B cell (primary cell): ENCODE measurements at regions not wholly inside any gene's neighbourhood (a gene's known extent, or its start where the extent isn't known, plus 50 kb on each side); places are given as distances from the start of the nearest gene placed in this dataset.

Experiments
- ATAC-seq: fragments of 200-7000 bp; cut with Tn5 transposase; one replicate; pipeline ENCODE4 v1.10.0; 2021; ENCODE audit warnings: low read depth, mild to moderate bottlenecking, moderate number of reproducible peaks, moderate library complexity
- CTCF ChIA-PET: fragments of 350-600 bp; sonication (Branson Sonifier 250); formaldehyde crosslinking; loops from one replicate; lab custom pipeline; 2021; ENCODE audit warnings: antibody characterized with exemption, inconsistent platforms; lab: Charles Lee
- POLR2A ChIA-PET: fragments of 350-600 bp; sonication (Branson Sonifier 250); formaldehyde crosslinking; loops from one replicate; lab custom pipeline; 2021; ENCODE audit warnings: antibody characterized with exemption; lab: Charles Lee
- DNase-seq: peaks from one replicate; pipeline ENCODE4 v3.0.0; 2013
- H2AFZ ChIP-seq: 2 replicates; pipeline ENCODE4 v1.6.1; 2012; ENCODE audit warnings: mild to moderate bottlenecking, low read depth, low read length; ENCODE audit not compliant: insufficient read depth, poor library complexity, severe bottlenecking
- H3K27ac ChIP-seq, 2 donors: 1 replicate in 1 of 2; 2 replicates in 1 of 2; pipeline ENCODE4 v1.5.1; 2012 to 2013; ENCODE audit warnings: low read length in 2 of 2, mild to moderate bottlenecking in 2 of 2, moderate library complexity in 1 of 2
- H3K27me3 ChIP-seq, 4 experiments: fragments of 200-600 bp in 1 of 4; sonication (generic) in 1 of 4; replicated peaks in 1 of 4; 1 replicate in 2 of 4; 2 replicates in 2 of 4; pipeline versions ENCODE4 v1.6.1 to v1.7.0; 2013 to 2016; ENCODE audit warnings: low read length in 3 of 4, mild to moderate bottlenecking in 2 of 4, mixed read lengths in 1 of 4, moderate library complexity in 1 of 4; ENCODE audit not compliant: insufficient read depth in 4 of 4, control insufficient read depth in 3 of 4; ENCODE audit errors: control extremely low read depth in 1 of 4
- H3K36me3 ChIP-seq, 2 experiments: replicated peaks in 1 of 2; 1 replicate in 1 of 2; 2 replicates in 1 of 2; pipeline versions ENCODE4 v1.6.1 to v1.7.1; 2013; ENCODE audit warnings: low read length in 1 of 2; ENCODE audit not compliant: insufficient read depth in 2 of 2, control insufficient read depth in 1 of 2; ENCODE audit errors: control extremely low read depth in 1 of 2, extremely low read depth in 1 of 2
- H3K4me1 ChIP-seq, 2 donors: fragments of 200-600 bp in 1 of 2; sonication (generic) in 1 of 2; 1 replicate in 1 of 2; 2 replicates in 1 of 2; pipeline versions ENCODE4 v1.5.1 to v1.6.1; 2013 to 2017; ENCODE audit warnings: low read length in 2 of 2; ENCODE audit not compliant: control insufficient read depth in 2 of 2, insufficient read depth in 2 of 2
- H3K4me2 ChIP-seq: replicated peaks from 2 replicates; pipeline ENCODE3; 2012; ENCODE audit warnings: mild to moderate bottlenecking, low read depth, low read length; ENCODE audit not compliant: poor library complexity, severe bottlenecking
- H3K4me3 ChIP-seq, 5 experiments: fragments of 200-600 bp in 1 of 5; sonication (generic) in 1 of 5; 1 replicate in 3 of 5; 2 replicates in 2 of 5; pipeline versions ENCODE4 v1.5.1 to v1.7.0; 2011 to 2016; ENCODE audit warnings: low read length in 4 of 5, mild to moderate bottlenecking in 4 of 5, low read depth in 2 of 5, control low read depth in 1 of 5, moderate library complexity in 1 of 5; ENCODE audit not compliant: insufficient read depth in 1 of 5; ENCODE audit errors: control extremely low read depth in 1 of 5, extremely low read depth in 1 of 5
- H3K79me2 ChIP-seq: fragments of 200-600 bp; sonication (generic); one replicate; pipeline ENCODE4 v1.6.0; 2016; ENCODE audit warnings: low read length; ENCODE audit not compliant: control insufficient read depth, insufficient read depth
- H3K9ac ChIP-seq: fragments of 200-600 bp; sonication (generic); 2 replicates; pipeline ENCODE4 v1.6.1; 2017; ENCODE audit warnings: mild to moderate bottlenecking, low read length, moderate library complexity
- H3K9me3 ChIP-seq, 3 donors: one replicate each; pipeline versions ENCODE4 v1.6.1 to v1.7.1; 2013; ENCODE audit warnings: low read length in 2 of 3; ENCODE audit not compliant: control insufficient read depth in 2 of 3, insufficient read depth in 1 of 3; ENCODE audit errors: control extremely low read depth in 1 of 3
- H4K20me1 ChIP-seq: 2 replicates; pipeline ENCODE4 v1.6.0; 2012; ENCODE audit warnings: mild to moderate bottlenecking, low read length; ENCODE audit not compliant: insufficient read depth, control insufficient read depth, poor library complexity, severe bottlenecking
- H3K27ac Mint-ChIP-seq: one replicate; pipeline ENCODE4 v1.8.0; 2021; ENCODE audit warnings: mixed read lengths
- H3K27me3 Mint-ChIP-seq: one replicate; pipeline ENCODE4 v1.8.0; 2021; ENCODE audit warnings: mixed read lengths
- H3K4me1 Mint-ChIP-seq: one replicate; pipeline ENCODE4 v1.8.0; 2021; ENCODE audit warnings: mixed read lengths
- H3K4me3 Mint-ChIP-seq: one replicate; pipeline ENCODE4 v1.8.0; 2021; ENCODE audit warnings: mixed read lengths
- H3K9me3 Mint-ChIP-seq: one replicate; pipeline ENCODE4 v1.8.0; 2022; ENCODE audit warnings: mixed read lengths; ENCODE audit not compliant: insufficient read depth
- EZH2 ChIP-seq: IDR thresholded peaks from 2 replicates; pipeline ENCODE4 v1.6.1; 2012; ENCODE audit warnings: borderline replicate concordance, low read depth, mild to moderate bottlenecking, moderate library complexity, low read length; ENCODE audit not compliant: insufficient read depth, poor library complexity, severe bottlenecking
- WGBS: methylation state at CpG from one replicate; pipeline ENCODE4 v1.1.5; 2013; ENCODE audit warnings: missing lambda C conversion rate; ENCODE audit not compliant: insufficient coverage; 5-methylcytosine and 5-hydroxymethylcytosine counted together
- intact Hi-C: fragments of 100-400 bp; cut with micrococcal nuclease; formaldehyde crosslinking; loops from one replicate; pipeline ENCODE4 v1.10.0; 2022
- TF ChIP-seq, protein P1 (sequence below): fragments of 200-600 bp; IDR thresholded peaks from one replicate; pipeline ENCODE4 v1.8.0; 2022; ENCODE audit warnings: antibody characterized with exemption, mild to moderate bottlenecking

DNA sequence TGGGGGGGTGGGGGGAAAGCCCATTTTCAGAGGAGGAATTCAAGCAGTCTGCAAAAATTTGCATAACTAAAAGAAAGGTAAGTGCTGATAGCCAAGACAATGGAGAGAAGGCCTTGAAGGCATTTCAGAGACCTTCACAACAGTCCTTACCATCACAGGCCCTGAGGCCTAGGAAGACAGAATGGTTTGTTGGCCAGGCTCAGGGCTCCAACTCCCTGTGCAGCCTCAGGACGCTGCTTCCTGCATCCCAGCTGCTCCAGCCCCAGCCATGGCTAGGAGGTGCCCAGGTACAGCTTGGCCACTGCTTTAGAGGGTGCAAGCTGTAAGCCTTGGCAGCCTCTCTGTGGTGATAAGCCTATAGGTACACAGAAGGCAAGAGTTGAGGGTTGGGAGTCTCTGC, 571.6 kb downstream of the MATN1 start:
- 47% methylated on average over 1 of the region's 1 CpG for WGBS
- H3K9ac ChIP-seq, result no peak overlapping the region
- no peaks in the 10 kb centered on the region for H3K27me3 ChIP-seq
- CTCF ChIA-PET, result no interaction called here
- H3K36me3 ChIP-seq, result no peaks in the 10 kb centered on the region
- no peaks in the 10 kb centered on the region for H4K20me1 ChIP-seq
- ATAC-seq (no peak), DNase-seq (no peak)
- Mint-ChIP-seq H3K4me3 (no peak overlapping the region), H3K4me1 (no peaks in the 10 kb centered on the region), H3K27ac (no peak overlapping the region), H3K9me3 (peaks cover 6% of the 10 kb centered on the region), H3K27me3 (no peaks in the 10 kb centered on the region)
- intact Hi-C loops, result no loop called here
- POLR2A ChIA-PET, result no interaction called here
- no peak overlapping the region for H3K27ac ChIP-seq
- H2AFZ ChIP-seq, result no peak overlapping the region
- no peaks in the 10 kb centered on the region for H3K4me1 ChIP-seq
- H3K9me3 ChIP-seq, result peaks cover 0 to 13% (median 3%) of the 10 kb centered on the region in 3 donors
- no peak overlapping the region for H3K4me3 ChIP-seq
- H3K4me2 ChIP-seq, result no peak overlapping the region
- TF ChIP-seq, protein P1, sequence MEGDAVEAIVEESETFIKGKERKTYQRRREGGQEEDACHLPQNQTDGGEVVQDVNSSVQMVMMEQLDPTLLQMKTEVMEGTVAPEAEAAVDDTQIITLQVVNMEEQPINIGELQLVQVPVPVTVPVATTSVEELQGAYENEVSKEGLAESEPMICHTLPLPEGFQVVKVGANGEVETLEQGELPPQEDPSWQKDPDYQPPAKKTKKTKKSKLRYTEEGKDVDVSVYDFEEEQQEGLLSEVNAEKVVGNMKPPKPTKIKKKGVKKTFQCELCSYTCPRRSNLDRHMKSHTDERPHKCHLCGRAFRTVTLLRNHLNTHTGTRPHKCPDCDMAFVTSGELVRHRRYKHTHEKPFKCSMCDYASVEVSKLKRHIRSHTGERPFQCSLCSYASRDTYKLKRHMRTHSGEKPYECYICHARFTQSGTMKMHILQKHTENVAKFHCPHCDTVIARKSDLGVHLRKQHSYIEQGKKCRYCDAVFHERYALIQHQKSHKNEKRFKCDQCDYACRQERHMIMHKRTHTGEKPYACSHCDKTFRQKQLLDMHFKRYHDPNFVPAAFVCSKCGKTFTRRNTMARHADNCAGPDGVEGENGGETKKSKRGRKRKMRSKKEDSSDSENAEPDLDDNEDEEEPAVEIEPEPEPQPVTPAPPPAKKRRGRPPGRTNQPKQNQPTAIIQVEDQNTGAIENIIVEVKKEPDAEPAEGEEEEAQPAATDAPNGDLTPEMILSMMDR, result no peak
- TF ChIP-seq EZH2, result no peak
- H3K79me2 ChIP-seq, result no peaks in the 10 kb centered on the region

DNA sequence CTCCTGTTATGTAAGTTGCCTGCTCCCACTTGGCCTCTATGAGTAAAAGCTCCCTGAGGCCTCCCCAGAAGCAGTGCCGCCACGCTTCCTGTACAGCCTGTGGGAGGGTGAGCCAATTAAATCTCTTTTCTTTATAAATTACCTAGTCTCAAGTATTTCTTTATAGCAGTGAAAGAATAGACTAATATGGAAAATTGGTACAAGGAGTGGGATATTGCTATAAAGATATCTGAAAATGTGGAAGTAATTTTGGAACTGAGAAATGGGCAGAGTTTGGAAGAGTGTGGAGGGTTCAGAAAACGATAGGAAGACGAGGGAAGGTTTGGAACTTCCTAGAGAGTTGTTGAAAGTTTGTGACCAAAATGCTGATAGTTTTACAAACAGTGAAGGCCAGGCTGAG, 572.3 kb downstream of the MATN1 start:
- TF ChIP-seq, protein P1, result no peak
- intact Hi-C loops, result no loop called here
- no peak for DNase-seq
- Mint-ChIP-seq H3K27me3 (no peaks in the 10 kb centered on the region), H3K4me3 (no peak overlapping the region), H3K27ac (no peak overlapping the region), H3K4me1 (no peaks in the 10 kb centered on the region), H3K9me3 (peaks cover 6% of the 10 kb centered on the region)
- no peaks in the 10 kb centered on the region for H3K4me1 ChIP-seq
- H4K20me1 ChIP-seq, result no peaks in the 10 kb centered on the region
- H3K79me2 ChIP-seq, result no peaks in the 10 kb centered on the region
- no peak for ATAC-seq
- H3K36me3 ChIP-seq, result no peaks in the 10 kb centered on the region
- WGBS, result 93% methylated on average over 2 of the region's 4 CpGs
- no peak overlapping the region for H3K9ac ChIP-seq
- H2AFZ ChIP-seq, result no peak overlapping the region
- H3K4me2 ChIP-seq, result no peak overlapping the region
- no peak overlapping the region for H3K27ac ChIP-seq
- H3K9me3 ChIP-seq, result peaks cover 0 to 13% (median 3%) of the 10 kb centered on the region in 3 donors
- POLR2A ChIA-PET, result no interaction called here
- H3K27me3 ChIP-seq, result no peaks in the 10 kb centered on the region
- H3K4me3 ChIP-seq, result no peak overlapping the region
- CTCF ChIA-PET, result no interaction called here
